Hematopoietic multipotent progenitor cell treated with erythropoietin and hydrocortisone succinate and interleukin-3 and kit ligand, for 15 days (in vitro differentiated cells): ENCODE measurements at regions not wholly inside any gene's neighbourhood (a gene's known extent, or its start where the extent isn't known, plus 50 kb on each side); places are given as distances from the start of the nearest gene placed in this dataset.
"Not testable (repeated sequence)": the region's sequence is repeated elsewhere in the genome, so short reads cannot be mapped to it uniquely, and the experiment has no call there.

Experiments used
- DNase-seq: peaks from one replicate; pipeline ENCODE4 v3.0.0-alpha.2; 2015; ENCODE audit warnings: low spot score

DNA sequence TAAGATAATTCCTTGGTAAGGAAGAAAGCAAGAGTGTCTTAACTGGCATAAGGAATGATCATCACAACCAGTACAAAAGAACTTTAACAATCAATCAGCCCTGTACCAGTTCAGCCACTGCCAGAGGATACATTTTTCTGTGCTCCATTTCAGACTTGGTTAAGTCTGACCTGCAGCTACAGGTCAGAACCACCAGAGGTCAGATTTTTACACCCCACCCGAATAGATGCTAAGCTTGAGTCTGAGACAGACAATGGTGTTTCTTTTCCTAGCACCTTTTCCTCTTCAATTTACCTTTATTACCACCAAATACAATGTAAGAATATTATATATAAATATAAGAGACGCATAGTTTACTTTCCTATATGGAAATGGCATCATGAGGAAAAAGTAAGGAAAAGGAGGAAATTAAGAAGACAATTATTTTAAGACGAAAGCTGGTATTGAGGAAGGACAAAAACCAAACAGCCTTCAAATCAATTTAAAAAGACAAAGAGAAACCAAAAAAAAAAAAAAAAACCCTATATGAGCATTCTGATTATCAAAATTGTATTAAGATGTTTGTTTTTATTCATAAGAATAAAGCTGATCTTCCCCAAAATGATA, 215.3 kb upstream of the TTC29 start:
- no peak for DNase-seq

DNA sequence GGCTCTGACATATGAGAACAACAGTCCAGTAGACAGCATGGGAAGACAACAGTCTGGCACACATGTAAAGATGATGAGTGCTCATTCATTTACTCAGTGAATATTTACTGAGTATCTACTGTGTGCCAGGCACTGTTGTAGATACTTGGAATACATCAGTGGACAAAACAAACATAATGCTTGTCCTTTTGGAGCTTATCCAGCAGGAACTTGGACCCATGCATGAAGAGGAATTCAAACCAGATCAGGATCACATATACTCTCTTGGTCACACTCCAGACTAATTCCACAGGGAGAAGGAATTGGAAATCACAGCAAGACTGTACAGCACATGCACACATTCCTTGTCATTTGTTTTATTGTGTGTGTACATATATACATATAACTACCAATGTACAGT, 217.6 kb upstream of the TTC29 start:
- DNase-seq = no peak

DNA sequence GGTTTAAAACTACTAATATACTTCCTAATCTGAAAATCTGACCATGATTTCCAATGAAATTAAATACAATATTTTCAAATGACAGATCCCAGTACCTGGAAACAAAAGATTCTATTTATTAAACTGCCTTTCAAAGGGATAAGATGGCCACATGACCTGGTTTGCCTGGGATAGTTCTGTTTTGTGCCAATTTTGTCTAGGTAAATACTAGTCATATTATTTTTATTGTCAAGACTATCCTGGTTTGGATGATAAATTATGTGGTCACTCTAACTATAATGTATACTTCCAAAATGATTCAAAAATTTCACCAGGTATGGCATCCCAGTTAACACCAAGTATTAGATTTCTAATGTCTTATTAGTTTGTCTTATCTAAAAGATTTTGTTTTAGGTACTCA, 222.5 kb upstream of the TTC29 start:
- DNase-seq = not testable (repeated sequence)

DNA sequence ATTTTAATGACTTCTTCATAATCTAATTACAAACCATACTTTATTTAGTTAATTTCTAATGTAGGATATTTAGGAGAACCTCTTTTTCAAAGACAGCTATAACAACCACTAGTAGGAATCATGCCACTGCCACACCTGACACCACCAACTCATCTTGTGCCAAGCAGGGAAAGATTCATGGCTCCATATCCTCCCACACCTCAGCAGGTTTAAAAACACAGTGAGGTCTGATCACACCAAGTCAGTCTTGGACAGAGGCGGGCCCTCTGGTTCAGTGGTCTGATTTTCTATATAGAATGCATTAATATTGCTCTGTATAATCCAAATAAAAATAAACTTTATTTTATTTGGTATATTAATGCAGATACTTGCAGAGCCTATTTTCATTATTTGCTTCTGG, 227.7 kb upstream of the TTC29 start:
- no peak for DNase-seq

DNA sequence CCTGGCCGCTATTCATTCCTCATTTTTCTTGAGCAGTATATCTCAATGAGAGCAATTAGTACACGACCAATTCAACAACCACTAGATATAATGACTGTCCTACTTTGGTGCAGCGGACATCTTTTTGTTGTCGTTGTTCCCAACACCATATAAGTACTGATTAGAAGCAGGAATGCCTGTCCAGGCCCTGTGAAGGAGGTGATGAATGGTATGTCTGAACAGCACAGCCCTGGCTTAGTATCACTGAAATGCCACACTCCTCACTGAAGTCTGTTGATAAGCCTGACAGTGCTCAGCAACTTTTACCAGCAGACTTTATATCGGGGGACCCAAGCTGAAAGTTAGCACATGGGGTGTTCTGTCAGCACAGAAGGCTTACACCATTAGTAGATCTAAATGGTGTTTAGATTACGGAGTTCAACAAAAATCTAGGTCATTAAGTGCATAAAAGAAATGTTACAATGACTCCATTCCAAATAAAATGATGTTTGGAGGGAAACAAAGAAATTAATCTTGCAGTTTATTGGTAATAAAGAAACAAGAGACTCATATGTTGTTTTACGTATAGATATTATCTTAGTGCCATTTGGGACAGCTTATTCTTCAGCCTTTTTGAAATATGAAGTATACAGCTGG, 228.3 kb upstream of the TTC29 start:
- no peak for DNase-seq

GRCh38 chr4:147174591-147174990, 228.9 kb upstream of the TTC29 start:
- DNase-seq = no peak

DNA sequence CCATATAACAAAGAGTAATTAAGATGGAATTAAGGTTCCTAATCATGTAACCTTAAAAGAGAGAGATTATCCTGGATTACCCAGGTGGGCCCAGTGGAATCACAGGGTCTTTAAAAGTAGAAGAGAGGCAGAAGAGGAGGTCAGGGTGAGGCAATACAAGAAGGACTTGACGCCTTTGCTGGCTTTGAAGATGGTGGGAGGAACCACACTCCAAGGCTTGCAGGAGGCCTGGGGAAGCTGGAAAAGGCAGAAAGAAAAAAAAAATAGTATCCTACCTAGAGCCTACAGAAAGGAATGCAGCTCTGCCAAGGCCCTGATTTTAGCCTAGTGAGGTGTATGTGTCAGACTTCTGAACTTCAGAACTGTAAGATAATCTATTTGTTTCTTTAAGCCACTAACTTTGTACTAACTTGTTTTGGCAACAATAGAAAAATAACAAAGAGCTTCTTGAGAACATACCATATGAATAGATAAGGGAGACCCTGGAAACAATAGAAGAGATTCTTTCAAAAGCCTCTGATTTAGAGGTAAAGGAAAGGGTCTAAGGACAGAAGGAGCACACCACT, 229.9 kb upstream of the TTC29 start:
- DNase-seq = no peak

DNA sequence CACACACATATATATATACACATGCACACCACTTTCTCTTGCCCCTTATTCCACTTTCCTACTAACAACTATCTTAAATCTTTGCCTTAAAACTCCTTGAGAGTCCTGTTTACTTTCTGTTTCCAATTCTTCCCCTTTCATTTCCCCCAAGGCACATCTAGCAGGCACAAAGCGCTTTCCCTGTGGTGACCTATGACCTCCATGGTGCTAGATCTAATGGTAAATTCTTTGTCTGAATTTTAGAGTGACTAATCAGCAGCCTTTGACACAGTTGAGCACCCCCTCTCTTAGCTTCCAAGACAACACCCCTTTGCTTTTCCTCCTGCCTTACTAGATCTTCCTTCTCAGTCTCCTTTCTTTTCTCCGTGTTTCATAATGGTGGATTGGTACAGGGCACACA, 236.4 kb upstream of the TTC29 start:
- no peak for DNase-seq

GRCh38 chr4:147192679-147193078, 247.0 kb upstream of the TTC29 start:
- DNase-seq = no peak

- DNase-seq = no peak
These were observed 248.4 kb upstream of the TTC29 start for GRCh38 chr4:147194114-147194513.

- no peak for DNase-seq
These were observed 248.9 kb upstream of the TTC29 start for GRCh38 chr4:147194604-147195003.

DNA sequence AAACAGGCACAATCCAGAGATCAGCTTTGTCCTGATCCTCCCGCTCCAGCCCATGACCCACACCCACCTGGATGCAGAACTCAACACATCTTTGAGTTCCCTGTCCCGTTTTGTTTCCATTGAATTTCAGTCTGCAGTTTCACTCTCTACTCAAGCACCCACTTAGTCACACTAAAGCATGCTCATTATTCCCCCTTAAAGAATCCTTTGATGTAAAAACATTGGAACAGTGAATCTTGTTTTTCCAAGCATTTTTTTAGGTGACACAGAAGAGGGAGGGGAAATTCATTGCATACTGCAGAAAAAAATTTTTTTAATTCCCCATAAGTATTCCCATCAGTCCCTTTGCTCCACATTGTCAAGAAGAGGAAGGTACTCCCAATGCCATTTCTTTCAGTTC, 249.7 kb upstream of the TTC29 start:
- no peak for DNase-seq

DNA sequence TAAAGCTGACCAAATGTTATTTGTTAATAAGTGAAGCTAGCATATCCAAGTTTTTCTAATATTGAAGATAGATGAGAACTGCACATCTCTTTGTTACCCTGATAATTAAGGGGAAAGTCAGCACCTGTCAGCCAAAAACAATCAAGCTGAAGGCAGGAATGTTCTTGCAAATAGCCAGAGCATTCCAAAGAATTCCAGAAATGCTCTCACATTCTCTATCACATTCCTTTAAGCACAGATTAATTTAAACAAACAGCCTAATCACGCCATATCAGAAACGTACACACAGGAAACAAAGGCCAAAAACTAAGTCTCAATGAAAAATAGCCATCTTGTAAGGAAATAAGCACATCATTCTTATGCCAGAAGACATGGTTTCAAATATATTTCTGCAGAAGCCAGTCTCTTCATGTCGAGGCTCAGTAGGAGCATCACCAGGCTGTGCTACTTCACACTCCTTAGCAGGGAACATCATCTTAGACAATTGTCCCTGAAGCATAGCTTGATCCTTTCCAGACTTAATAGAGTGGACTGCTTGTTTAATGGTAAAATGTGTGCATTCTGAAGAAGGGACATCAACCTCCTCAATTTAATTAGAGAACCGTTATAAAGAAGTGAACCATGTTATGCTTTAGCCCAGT, 252.9 kb upstream of the TTC29 start:
- no peak for DNase-seq

GRCh38 chr4:147201016-147201415, 255.4 kb upstream of the TTC29 start:
- no peak for DNase-seq

GRCh38 chr4:147206807-147207206, 261.1 kb upstream of the TTC29 start:
- no peak for DNase-seq

DNA sequence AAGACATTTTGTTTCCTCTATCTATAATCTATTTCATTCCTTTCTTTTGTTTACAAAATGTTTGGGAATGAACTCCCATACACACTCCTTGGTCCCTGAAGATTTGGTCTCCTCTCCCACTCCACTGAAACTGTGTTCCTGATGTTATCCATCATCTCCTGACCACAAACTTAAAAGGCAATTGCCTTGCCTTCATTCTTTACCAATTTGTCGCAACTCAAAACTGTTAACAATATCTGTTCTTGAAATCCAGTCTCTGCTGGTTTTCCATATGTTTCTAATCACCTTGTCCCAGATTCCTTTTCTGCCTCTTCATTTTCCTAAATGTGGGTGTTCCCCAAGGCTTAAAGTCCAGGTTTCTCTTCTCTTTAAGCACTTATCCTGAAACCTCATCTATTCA, 262.2 kb upstream of the TTC29 start:
- no peak for DNase-seq

DNA sequence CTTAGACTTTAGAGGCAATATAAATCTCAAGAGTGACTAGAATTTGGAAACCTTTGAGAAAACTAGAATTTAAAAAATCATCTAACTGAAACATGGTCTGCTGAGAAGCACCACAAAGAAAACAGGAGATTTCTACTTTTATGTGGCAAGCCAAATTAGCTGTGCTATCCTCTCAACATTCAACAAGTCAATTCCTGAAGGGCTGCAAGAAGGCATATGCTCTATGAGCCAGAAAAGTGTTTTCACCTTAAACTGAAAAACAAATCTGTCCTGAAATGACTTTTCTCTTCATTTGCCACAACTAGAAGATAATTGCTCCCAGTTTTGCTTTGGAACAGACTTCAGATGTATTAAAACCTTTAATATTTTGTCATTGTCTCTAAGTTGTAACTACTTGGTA, 263.2 kb upstream of the EDNRA start:
- DNase-seq = no peak

DNA sequence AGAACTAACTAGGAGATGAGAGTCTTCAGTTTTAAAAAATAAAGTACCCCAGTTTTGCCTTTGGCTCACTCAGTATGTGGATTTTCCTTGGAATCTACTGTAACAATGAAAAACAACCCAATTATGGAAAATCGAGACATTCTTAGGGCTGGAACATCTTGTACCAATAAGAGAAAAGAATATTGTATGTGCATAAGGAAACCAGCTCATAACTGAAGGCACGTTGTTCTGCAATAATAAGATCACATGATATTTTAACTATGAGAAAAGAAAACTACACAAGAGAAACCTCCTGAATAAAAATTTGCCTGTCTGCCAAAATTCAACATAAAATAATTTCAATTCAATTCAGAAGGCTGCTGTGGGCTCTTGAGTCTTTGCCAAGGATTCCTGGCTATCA, 261.8 kb upstream of the EDNRA start:
- no peak for DNase-seq

- DNase-seq = no peak
These were observed 260.1 kb upstream of the EDNRA start for GRCh38 chr4:147220833-147221232.

GRCh38 chr4:147222906-147223305, 258.0 kb upstream of the EDNRA start:
- DNase-seq = no peak

- no peak for DNase-seq
These were observed 257.3 kb upstream of the EDNRA start for GRCh38 chr4:147223576-147223975.

DNA sequence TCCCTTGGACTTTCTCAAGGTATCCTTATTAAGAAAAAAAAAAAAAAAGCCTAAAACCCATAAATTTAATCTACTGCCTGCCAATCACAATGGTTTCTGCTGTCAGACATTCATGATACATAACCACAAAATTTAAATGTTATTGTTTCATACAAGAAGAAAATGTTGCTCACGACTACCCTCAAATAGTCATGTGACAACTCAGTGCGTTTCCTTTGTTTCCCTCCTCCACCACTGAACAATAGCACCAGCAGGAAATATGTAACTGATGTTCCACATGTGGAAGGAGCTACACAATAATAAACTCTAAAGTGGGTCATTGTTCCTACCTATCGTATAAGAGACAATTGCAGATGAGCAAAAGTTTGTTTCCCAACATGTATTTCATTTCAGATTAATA, 244.1 kb upstream of the EDNRA start:
- DNase-seq = no peak

DNA sequence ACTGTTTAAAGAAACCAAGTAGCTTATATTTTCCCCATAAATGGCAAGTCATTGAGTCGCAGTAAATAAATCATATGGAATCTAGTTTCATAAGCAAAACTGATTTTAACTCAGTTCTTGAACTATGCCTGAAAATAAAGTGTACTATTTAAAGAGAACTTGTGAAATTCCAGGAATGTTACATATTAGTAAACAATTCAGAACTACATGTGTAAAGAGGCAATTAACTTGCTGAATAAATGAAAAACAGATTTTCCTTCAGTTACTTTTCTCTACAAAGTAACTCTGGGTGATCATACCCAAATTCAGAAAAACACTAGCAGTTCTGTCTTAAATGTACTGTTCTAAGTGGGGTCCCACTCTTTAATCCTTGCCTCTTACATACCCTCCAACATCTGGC, 236.1 kb upstream of the EDNRA start:
- no peak for DNase-seq

DNA sequence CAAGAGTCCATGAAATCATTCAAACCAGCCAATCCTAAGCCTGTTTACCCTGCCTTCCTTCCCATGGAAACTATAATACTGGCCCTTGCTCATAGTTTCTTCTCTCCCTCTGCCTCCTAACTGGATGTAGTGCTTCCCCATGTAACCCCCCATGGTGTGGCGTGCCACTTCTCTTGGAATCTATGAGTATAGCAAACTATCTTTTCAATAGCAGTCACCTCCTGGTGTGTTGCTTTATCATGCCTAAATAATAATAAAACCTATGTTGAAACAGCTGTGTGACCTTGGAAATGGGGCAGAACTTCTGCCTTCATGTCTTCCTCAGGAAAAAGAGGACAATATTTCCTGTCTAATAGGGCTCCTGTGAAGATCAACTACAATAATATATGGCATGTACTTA, 234.8 kb upstream of the EDNRA start:
- DNase-seq = no peak
